MCF 10A (cell line): ENCODE measurements at regions not wholly inside any gene's neighbourhood (a gene's known extent, or its start where the extent isn't known, plus 50 kb on each side); places are given as distances from the start of the nearest gene placed in this dataset.

Source experiments
- BruUV-seq: library from RNA; stranded (reverse); fragments of 400-500 nt; replicated peaks from 2 replicates; lab custom pipeline; 2021; lab: Mats Ljungman, UMichigan
- CTCF ChIA-PET: fragments of 300-600 bp; sonication (Branson Sonifier 250); formaldehyde crosslinking; extraction: SDS; loops from one replicate; lab custom pipeline; 2021; ENCODE audit warnings: antibody characterized with exemption, inconsistent platforms; lab: Yijun Ruan, JAX
- POLR2A ChIA-PET: fragments of 300-600, 350-650 bp; sonication (Branson Sonifier 250); formaldehyde crosslinking; extraction: SDS; loops from one replicate; lab custom pipeline; 2020; ENCODE audit warnings: antibody characterized with exemption, inconsistent platforms; lab: Yijun Ruan, JAX
- DNase-seq: peaks from one replicate; pipeline ENCODE4 v3.0.0-alpha.2; 2018; ENCODE audit not compliant: unreplicated experiment
- H3K27ac Mint-ChIP-seq: one replicate; pipeline ENCODE4 v1.8.0; 2022; ENCODE audit warnings: mild to moderate bottlenecking, low read depth, mixed read lengths; ENCODE audit not compliant: unreplicated experiment
- H3K27me3 Mint-ChIP-seq: one replicate; pipeline ENCODE4 v1.8.0; 2022; ENCODE audit warnings: mixed read lengths; ENCODE audit not compliant: insufficient read depth, unreplicated experiment
- H3K36me3 Mint-ChIP-seq: one replicate; pipeline ENCODE4 v1.8.0; 2022; ENCODE audit warnings: mild to moderate bottlenecking, moderate library complexity, mixed read lengths; ENCODE audit not compliant: insufficient read depth, unreplicated experiment
- H3K4me1 Mint-ChIP-seq: one replicate; pipeline ENCODE4 v1.8.0; 2022; ENCODE audit warnings: mixed read lengths; ENCODE audit not compliant: insufficient read depth, unreplicated experiment
- H3K4me3 Mint-ChIP-seq: one replicate; pipeline ENCODE4 v1.8.0; 2022; ENCODE audit warnings: mild to moderate bottlenecking, moderate library complexity, mixed read lengths; ENCODE audit not compliant: unreplicated experiment
- H3K9me3 Mint-ChIP-seq: one replicate; pipeline ENCODE4 v1.8.0; 2022; ENCODE audit warnings: mixed read lengths; ENCODE audit not compliant: unreplicated experiment
- intact Hi-C: fragments of 100-400 bp; cut with micrococcal nuclease; formaldehyde crosslinking; loops from 2 replicates; pipeline ENCODE4 v1.14.1; 2022
- TF ChIP-seq, protein P1 (sequence below): fragments of 200-600 bp; IDR thresholded peaks from one replicate; pipeline ENCODE4 v1.8.0; 2022; ENCODE audit warnings: antibody characterized with exemption, mild to moderate bottlenecking; ENCODE audit not compliant: unreplicated experiment

- Mint-ChIP-seq H3K4me1 (no peaks in the 10 kb centered on the region), H3K36me3 (no peaks in the 10 kb centered on the region), H3K27ac (no peak overlapping the region), H3K4me3 (no peak overlapping the region), H3K9me3 (no peaks in the 10 kb centered on the region), H3K27me3 (no peaks in the 10 kb centered on the region)
- DNase-seq = no peak
- TF ChIP-seq, protein P1, sequence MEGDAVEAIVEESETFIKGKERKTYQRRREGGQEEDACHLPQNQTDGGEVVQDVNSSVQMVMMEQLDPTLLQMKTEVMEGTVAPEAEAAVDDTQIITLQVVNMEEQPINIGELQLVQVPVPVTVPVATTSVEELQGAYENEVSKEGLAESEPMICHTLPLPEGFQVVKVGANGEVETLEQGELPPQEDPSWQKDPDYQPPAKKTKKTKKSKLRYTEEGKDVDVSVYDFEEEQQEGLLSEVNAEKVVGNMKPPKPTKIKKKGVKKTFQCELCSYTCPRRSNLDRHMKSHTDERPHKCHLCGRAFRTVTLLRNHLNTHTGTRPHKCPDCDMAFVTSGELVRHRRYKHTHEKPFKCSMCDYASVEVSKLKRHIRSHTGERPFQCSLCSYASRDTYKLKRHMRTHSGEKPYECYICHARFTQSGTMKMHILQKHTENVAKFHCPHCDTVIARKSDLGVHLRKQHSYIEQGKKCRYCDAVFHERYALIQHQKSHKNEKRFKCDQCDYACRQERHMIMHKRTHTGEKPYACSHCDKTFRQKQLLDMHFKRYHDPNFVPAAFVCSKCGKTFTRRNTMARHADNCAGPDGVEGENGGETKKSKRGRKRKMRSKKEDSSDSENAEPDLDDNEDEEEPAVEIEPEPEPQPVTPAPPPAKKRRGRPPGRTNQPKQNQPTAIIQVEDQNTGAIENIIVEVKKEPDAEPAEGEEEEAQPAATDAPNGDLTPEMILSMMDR = no peak
- ChIA-PET CTCF (no interaction called here), POLR2A (no interaction called here)
- no TSS peak for BruUV-seq
- intact Hi-C loops = no loop called here
These were observed 300.0 kb downstream of the FGF9 start for GRCh38 chr13:21970918-21971317.

DNA sequence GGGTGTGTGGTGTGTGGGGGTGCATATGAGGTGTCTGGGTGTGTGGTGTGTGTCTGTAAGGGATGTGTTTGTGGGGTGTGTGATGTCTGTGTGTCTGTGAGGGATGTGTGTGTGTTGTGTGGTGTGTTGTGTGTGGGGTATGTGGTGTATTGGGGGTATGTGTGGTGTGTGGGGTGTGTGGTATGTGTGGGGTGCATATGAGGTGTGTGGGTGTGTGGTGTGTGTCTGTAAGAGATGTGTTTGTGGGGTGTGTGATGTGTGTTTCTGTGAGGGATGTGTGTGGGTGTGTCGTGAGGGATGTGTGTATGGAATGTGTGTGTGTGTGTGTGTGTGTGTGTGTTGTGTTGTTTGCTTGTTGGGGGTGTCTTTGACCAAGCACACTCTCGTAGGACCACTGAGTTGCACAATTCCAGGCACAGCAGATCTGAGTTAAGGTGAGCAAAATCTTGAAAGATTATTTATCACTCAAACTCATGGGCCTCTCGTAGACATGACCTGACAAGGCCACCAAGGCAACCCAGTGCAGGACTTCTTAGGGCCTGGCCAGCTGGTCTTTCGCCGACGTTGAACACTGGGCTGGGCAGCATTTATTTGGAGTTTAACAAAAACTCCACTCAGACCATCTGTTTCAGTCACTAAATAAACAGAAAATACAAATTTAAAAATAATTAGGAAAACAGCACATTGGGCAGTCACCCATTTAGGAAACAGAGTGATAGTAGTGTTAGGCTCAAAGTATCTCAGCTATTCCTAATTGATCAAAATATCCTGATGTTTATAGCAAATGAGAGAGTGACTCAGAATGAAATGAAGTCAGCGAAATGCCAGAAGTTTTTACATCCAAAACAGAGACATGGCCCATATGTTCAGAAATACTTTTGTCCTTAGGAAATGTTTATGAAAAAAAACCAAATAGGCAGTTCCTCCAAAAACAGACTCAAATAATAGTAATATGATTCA lies 301.1 kb downstream of the FGF9 start:
- POLR2A ChIA-PET = no interaction called here
- DNase-seq = no peak
- CTCF ChIA-PET = interaction anchor here (0.6 kb wide), 2 partner anchors 152 to 461 kb away, joined by 3 read pairs; no protein-coding TSS in a partner anchor

DNA sequence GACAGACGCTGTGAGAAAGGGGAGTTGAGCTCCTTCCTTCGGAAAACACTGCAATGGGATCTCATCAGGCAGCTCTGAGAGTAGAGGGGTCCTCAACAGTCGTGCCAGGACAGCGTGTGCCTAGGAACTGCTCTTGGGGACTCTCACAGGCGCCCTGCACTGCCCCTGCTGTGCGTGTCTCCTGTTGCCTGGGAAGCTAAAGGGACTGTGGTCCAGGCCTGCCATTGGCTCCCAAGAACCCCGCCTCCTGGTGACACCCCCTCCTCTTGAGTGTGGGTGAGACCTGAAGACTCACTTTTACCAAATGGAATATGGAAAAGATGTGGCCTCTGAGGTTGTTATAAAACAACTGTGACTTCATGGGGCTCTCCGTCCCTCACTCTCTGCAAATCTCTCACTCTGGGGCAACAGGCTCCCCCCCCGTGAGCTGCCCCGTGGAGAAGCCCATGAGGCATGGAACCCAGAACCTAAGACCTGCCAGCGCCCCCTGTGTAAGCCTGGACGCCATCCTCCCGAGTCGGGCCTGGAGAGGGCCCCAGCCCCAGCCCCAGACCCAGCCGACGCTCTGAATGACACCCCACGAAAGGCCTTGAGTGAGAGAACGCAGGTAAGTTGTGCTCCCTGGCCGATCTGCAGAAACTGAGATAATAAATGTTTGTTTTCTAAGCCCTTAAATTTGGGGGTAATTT lies 302.7 kb downstream of the FGF9 start:
- Mint-ChIP-seq H3K27me3 (no peaks in the 10 kb centered on the region), H3K4me3 (no peak overlapping the region), H3K36me3 (no peaks in the 10 kb centered on the region), H3K4me1 (no peaks in the 10 kb centered on the region), H3K9me3 (no peaks in the 10 kb centered on the region), H3K27ac (no peak overlapping the region)
- intact Hi-C loops = no loop called here
- ChIA-PET CTCF (interaction anchor here (0.7 kb wide), 1 partner anchor 256 kb away, joined by 3 read pairs; no protein-coding TSS in a partner anchor), POLR2A (interaction anchor here (0.6 kb wide), 2 partner anchors 20 to 1960 kb away, joined by 3 read pairs; no protein-coding TSS in a partner anchor)
- BruUV-seq = no TSS peak
- TF ChIP-seq, protein P1 = no peak
- no peak for DNase-seq

More for the DNA sequence above, 301.1 kb downstream of the FGF9 start:
- TF ChIP-seq, protein P1 = no peak
- H3K9me3 Mint-ChIP-seq = no peaks in the 10 kb centered on the region
- no peaks in the 10 kb centered on the region for H3K4me1 Mint-ChIP-seq
- no TSS peak for BruUV-seq
- H3K27me3 Mint-ChIP-seq = no peaks in the 10 kb centered on the region
- intact Hi-C loops = no loop called here
- H3K4me3 Mint-ChIP-seq = no peak overlapping the region
- H3K27ac Mint-ChIP-seq = no peak overlapping the region
- H3K36me3 Mint-ChIP-seq = no peaks in the 10 kb centered on the region

DNA sequence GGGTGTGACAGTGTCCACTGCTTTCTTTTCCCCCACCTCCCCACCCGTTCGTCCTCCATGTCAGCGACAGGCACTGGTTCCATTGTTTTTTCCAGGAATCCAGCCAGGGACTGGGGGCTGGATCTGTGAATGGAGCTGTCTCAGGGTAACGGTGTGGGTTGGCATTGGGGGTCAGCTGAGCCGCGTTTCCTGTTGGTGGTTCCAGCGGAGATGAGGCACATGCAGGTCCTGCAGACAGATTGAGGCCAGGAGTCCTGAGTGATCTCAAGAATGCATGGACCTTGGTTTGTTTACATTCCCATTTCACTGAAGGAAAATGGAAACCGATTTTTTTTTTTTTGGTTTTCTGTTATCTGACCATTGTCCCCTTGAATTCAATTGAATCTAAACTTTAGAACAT lies 303.9 kb downstream of the FGF9 start:
- TF ChIP-seq, protein P1 = no peak
- H3K36me3 Mint-ChIP-seq = no peaks in the 10 kb centered on the region
- DNase-seq = no peak
- H3K4me3 Mint-ChIP-seq = no peak overlapping the region
- no peaks in the 10 kb centered on the region for H3K4me1 Mint-ChIP-seq
- intact Hi-C loops = no loop called here
- H3K27me3 Mint-ChIP-seq = no peaks in the 10 kb centered on the region
- ChIA-PET POLR2A (no interaction called here), CTCF (no interaction called here)
- no peak overlapping the region for H3K27ac Mint-ChIP-seq
- no peaks in the 10 kb centered on the region for H3K9me3 Mint-ChIP-seq
- BruUV-seq = no TSS peak
